ENCODE measurements at regions not wholly inside any gene's neighbourhood (a gene's known extent, or its start where the extent isn't known, plus 50 kb on each side); places are given as distances from the start of the nearest gene placed in this dataset.

- TF ChIP-seq CTCF (IDR thresholded peaks at IDR 0.05), result no peak
- TF ChIP-seq POLR2A (IDR thresholded peaks at IDR 0.05), result no peak
Observed at GRCh38 chr6:33513213-33513612, 58.8 kb downstream of the ZBTB9 start.

Data from stomach (tissue), 4 donors.